HG03103 (cell line): ENCODE measurements at regions not wholly inside any gene's neighbourhood (a gene's known extent, or its start where the extent isn't known, plus 50 kb on each side); places are given as distances from the start of the nearest gene placed in this dataset.

ENCODE experiments used
- ATAC-seq: cut with Tn5 transposase; IDR thresholded peaks from one replicate; pipeline ENCODE4 v1.9.1; 2021; ENCODE audit warnings: low read depth; ENCODE audit not compliant: unreplicated experiment

GRCh38 chr16:86134802-86135461, 236.0 kb downstream of the IRF8 start:
- no peak for ATAC-seq

DNA sequence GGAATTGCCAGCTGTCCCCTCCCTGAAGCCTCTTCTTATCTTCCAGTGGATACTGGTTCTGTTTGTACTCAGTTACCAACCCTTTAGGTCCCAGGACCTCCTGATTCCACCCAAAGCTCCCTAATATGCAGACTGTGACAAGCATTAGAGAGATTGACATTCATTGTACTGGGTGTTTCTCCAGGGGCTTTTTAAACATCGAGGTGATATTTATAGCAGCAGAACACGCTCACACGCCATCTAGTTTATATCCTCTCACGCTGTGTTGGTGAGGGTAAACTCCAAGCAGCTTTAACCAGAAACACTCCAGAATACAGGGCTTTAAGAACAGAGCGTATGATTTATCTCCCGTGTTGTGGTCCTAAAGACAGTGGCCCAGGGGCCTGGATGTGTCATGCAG, 238.4 kb downstream of the IRF8 start:
- no peak for ATAC-seq

DNA sequence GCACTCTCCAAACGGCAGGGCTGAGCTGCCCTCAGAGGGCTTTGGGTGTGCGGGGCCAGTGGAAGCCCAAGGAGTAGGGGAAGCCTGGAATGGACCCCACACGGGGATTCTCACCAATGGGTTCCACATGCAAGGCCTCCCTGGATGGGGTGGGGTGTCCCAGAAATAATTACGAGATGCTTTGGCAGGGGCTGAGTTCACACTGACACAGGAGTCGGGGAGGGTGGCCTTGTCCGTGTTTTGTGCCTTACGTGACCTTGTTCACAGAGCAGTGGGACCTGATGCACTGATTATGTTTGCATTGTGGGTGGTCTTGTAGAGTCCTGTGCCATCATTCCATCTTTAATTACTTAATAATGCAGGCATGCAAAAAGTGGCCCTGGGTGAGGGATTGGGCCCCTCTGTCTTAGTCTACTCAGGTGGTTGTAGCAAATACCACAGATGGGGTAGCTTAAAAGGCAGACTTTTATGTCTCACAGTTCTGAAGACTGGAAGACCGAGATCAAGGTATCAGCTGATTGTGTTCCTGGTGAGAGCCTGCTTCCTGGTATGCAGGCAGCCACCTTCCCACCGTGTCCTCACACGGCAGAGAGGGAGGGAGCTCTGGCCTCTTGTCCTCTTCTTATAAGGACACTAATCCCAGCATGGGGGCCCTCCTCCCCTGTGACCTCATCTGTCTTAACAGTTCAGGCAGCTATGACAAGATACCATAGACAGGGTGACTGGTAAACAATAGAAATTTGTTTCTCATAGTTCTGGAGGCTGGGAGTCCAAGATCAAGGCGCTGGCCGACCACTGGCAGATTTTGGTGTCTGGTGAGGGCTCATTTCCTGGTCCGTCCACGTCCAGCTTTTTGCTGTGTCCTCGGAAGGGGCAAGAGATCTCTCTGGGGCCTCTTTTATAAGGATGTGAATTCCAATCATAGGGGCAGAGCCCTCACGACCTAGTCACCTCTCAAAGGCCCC, 239.4 kb downstream of the IRF8 start:
- ATAC-seq: no peak

GRCh38 chr16:86142801-86143236, 243.9 kb downstream of the IRF8 start:
- ATAC-seq: no peak

- no peak for ATAC-seq
Observed at GRCh38 chr16:86143666-86144065, 244.7 kb downstream of the IRF8 start.

GRCh38 chr16:86145669-86146068, 246.7 kb downstream of the IRF8 start:
- ATAC-seq: no peak

DNA sequence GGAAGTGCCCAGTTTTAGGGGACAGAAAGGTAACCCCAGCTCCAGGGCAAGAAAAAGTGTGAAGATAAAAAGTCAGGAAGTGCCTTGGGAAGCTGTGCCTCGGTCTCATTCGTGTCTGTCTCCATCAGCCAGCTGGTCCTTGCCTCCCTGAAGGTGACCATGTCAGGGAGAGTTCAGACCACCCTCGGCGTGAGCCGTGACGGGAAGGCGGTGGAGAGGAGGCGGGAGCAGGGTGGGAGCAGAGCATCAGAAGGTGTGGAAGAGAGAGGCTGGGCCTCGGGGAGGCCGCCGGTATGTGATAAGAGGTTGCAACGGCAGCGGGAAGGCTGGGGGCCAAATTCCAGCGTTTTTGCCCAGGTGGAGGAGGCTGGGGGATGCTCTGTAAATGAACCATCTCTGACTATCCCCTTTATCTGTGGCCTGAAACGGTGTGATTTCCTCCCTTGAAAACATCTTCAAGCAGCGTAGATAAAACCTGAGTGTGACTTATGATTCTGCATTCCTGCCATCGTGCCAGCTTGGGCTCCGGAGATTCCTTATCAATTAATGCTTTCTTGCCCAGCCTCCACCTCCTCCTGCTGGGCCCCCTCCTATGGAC, 251.8 kb downstream of the IRF8 start:
- no peak for ATAC-seq

DNA sequence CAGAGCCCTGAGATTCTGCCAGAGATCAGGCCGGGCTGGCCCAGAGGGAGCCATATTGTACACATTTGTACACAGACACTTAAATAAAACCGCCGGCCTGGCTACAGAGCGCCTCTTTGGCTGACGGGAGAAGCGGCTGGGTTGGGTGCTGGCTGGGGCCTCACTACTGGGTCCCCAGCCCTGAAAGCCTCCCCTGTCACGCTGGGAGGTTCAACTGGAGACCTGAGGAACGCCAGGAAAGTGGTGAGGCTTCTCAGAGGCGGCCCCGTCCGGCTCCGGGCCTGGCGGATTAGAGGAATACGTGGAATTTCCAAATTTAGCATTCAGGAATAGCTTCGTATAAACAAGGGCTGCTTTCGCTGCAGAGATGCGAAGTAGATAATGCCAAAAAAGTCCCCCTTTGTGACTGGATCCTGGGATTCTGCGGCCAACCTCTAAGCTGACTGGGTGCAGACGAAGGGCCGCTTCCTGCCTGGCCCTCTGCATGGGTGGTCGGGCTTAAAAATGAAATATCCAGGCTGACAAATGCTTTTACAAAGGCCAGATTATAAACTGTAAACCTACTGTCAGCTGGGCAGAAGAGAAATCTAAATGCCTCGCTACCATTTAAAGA, 252.4 kb downstream of the IRF8 start:
- ATAC-seq: no peak

DNA sequence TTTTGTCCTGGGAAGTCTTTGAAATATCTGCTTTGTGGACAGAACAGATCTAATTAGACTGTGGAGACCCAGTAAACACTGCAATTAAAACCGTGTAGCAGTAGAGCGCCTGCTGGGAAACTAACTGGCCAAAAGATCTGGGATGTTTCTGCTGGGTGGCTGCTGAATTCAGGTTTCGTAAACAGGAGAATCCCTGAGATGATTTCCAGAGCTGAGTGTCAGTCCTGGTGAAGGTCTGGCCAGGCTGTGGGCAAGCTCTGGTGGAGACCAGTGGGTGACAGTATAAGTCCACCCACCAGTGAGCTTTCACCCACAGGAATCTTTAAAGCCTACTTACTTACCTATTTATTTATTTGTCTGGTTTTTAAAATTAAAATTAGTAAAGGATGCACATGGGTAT, 257.2 kb downstream of the IRF8 start:
- ATAC-seq: no peak

DNA sequence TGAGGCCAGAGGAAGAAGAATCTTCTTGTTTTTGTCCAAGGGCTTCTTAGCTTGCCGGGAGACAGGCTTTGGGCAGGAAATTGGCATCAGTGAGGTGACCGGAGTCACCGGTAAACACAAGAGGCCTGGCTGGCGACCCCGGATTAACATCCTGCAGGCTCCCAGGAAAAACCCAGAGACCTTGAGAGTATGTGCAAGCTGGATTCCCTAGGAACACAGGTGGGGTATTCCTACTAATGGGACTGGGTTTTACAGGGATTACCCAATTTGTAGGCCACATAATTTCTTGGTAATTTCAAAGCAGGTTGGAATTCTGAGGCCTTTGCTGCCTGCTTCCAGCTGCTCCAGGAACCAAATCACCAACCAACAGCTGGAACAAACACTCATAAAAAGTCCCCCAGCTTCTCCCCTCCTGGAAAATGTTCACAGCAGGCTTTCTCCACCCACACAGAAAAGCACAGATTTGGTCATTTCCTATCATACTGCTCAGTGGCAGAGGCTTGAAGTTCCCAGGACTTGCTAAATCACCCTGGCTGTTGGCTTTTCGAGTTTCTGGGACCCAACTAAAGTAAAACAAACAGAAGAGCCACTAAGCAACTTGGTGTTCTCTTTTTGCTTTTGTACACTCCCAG, 258.8 kb downstream of the IRF8 start:
- ATAC-seq: no peak

DNA sequence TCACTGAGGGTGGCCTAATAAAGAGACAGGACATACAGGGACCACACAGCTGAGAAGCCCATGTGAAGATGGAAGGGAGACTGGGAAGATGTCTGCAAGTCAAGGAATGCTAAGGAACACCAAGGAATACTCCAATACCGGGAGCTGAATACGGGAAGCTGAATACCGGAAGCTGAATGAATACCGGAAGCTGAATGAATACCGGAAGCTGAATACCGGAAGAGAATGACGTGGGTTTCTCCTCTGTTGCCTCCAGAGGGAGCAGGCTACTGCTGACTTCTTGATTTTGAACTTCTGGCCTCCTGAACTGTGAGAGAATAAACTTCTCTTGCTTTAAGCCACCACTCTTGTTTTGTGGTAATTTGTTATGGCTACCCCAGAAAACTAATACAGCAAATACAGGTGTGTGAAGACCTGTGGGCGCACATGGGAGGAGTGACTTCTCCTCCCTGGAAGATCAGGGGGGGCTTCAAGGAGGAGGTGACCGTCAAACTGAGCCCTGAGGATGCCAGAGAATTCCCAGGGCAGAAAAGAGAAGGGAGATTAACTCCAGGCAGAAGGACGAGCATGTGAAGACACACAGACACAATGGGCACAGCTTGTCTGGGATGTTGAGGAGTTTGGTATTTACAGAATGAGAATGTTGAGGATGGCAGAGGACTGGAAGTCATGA, 259.9 kb downstream of the IRF8 start:
- ATAC-seq: no peak

DNA sequence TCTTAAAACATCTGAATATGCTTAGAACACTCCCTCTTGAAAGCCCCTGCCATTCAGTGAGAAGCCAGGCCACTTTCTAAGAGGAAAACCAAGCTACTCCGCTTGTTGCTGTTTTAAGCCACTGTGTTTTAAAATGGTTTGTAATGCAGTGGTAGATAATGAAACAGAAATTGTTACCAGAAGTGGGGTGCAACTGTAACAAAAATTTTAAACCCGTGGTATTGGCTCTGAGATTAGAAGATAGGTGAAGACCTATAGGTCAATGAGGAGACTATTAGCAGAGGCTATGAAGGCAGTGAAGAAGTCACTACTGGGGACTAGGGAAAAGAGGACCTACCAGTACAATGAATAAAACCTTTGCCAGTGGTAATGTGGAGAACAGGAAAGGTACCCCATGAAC, 266.5 kb downstream of the IRF8 start:
- no peak for ATAC-seq

GRCh38 chr16:86166414-86166813, 267.5 kb downstream of the IRF8 start:
- ATAC-seq: no peak

DNA sequence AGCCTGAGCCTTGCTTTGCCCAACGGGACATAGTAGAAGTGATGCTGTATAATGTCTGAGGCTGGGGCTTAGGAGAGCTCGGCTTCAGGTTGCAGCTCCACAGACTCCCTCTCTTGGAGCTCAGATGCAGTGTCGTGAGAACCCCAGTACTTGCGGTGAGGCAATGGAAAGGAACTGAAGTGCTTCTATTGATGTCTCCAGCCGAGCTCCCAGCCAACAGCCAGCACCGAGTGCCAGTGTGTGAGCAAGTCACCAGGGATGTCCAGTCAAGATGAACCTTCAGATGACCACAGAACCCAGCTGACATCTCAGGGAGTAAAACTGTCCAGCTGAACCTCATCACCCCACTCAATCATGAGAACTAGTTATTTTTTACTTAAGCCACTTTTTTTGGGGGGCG, 268.1 kb downstream of the IRF8 start:
- no peak for ATAC-seq

DNA sequence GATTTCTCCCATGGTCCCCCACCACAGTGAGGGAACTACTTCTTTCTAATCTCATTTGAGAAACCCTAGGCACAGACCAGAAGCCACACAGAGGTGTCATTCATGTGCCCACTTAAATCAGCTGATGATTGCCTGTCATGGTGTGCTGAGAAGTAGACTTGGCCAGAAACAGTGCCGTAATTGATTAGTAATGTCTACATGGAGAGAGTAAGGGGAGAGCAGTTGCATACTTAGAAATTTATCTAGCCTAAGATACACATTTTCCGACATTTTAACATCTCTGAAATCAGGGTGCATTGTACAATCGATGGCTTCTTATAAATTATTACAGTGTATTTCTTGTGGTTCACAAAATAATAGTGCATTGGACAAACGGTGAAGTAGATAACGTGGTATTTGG, 271.8 kb downstream of the IRF8 start:
- no peak for ATAC-seq

DNA sequence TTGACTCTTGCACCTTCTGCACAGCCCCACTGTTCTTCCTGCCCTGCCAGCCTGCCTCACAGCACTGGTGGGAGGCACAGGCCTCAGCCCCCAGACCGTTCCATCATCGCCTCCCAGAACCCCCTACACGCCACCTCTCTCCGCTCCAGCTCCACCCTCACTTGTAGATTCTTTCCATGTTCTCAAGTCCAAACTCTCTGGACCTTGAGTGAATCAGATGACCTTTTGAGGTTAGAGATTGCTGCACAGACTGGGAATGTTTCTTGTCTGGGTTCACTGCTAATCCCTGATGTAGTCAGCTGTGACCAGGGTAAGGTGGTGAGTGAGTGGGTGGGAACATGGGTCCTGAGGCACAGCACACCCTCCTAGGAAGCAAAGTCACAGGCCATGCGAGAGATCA, 272.4 kb downstream of the IRF8 start:
- no peak for ATAC-seq

- no peak for ATAC-seq
Observed at GRCh38 chr16:86175816-86176215, 276.9 kb downstream of the IRF8 start.

DNA sequence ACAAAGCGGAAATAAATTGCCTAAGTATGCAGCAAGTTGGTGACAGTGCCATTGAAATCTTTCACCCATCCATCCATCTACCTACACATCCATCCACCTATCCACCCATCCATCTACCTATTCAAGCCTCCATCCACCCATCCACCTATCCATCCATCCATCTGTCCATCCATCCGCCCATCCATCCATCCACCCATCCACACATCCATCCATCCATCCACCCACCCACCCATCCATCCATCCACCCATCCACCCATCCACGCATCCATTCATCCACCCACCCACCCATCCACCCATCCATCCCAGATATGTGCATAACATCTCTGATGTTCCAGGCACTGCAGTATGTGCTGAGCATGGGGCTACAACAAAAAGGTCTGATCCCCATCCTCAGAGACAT, 277.5 kb downstream of the IRF8 start:
- ATAC-seq: no peak

- ATAC-seq: no peak
Observed at GRCh38 chr16:86180244-86180643, 281.3 kb downstream of the IRF8 start.

DNA sequence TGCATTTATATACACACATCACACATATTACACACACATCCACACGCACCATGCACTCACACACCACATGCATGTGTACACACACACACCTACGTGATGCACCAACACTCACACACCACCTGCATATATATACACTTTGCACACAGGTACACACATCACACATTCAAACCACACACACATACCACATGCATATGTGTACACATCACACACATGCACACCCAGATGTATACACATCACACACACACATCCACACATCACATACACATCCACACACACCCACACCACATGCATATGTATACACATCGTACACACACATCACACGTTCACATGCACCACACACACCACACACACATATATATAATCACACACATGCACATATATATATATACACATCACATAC, 281.8 kb downstream of the IRF8 start:
- no peak for ATAC-seq
